ENCODE measurements at regions not wholly inside any gene's neighbourhood (a gene's known extent, or its start where the extent isn't known, plus 50 kb on each side); places are given as distances from the start of the nearest gene placed in this dataset.
"Not testable (repeated sequence)": the region's sequence is repeated elsewhere in the genome, so short reads cannot be mapped to it uniquely, and the experiment has no call there.

DNA sequence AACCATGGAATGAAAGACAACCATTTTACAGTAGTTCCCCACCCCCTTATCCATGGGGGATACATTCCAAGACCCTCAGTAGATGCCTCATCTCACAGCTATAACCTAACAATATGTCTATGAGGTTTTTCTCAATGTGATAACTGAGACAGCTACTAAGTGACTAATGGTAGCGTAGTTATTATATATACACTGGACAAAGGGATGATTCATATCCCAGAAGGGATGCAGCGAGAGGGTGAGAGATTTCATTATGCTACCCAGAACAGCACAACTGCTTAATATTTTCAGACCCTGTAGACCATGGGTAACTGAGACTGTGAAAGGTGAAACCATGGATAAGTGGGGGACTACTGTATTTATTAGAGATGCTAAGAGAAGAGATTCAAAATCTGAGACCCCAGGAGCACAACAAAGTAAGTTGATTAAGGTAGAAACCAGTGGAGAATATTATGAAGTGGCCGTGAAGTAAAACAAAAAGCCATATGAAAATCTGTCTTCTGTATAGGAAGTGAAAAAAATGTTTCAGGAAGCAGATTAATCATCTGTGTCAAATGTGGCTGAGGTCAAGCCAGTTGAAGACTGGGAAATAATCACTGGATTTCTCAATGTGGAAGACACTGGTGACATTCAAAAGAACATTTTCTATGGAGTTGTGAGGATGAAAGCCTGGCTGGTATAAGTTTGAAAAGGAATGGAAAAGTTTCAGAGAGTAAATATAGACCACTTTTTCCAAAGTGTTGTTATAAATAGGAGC lies 77.2 kb downstream of the RPL10L start:
- H3K27ac Mint-ChIP-seq (ENCODE audit: low read depth, unreplicated experiment): no peak overlapping the region

DNA sequence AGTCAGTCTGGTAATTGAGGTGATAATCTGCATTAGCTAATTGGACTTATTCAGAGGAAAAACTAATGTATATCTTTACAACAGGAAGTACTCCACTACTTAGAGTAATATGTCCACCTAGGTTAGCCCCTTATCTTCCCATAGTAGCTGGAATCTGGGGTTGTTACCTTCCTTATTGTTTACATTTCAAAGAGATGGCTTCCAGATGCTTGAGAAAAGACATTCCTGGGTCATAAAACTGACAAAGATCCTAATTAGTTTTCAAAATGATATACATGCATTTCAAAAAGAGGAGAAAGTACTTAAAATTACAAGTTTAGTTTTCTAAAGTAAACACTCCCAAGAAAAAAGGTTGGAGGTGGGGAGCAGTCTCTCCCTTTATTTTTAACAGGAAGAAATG lies 78.1 kb downstream of the RPL10L start:
- peaks cover 77% of the 10 kb centered on the region for H3K27me3 Mint-ChIP-seq (ENCODE audit: insufficient read depth, unreplicated experiment)
- no peaks in the 10 kb centered on the region for H3K4me1 Mint-ChIP-seq (ENCODE audit: insufficient read depth, unreplicated experiment)
- POLR2A ChIA-PET: no interaction called here
- TF ChIP-seq, protein P1, sequence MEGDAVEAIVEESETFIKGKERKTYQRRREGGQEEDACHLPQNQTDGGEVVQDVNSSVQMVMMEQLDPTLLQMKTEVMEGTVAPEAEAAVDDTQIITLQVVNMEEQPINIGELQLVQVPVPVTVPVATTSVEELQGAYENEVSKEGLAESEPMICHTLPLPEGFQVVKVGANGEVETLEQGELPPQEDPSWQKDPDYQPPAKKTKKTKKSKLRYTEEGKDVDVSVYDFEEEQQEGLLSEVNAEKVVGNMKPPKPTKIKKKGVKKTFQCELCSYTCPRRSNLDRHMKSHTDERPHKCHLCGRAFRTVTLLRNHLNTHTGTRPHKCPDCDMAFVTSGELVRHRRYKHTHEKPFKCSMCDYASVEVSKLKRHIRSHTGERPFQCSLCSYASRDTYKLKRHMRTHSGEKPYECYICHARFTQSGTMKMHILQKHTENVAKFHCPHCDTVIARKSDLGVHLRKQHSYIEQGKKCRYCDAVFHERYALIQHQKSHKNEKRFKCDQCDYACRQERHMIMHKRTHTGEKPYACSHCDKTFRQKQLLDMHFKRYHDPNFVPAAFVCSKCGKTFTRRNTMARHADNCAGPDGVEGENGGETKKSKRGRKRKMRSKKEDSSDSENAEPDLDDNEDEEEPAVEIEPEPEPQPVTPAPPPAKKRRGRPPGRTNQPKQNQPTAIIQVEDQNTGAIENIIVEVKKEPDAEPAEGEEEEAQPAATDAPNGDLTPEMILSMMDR (IDR thresholded peaks at IDR 0.05; ENCODE audit: unreplicated experiment): no peak
- no peak for DNase-seq (ENCODE audit: unreplicated experiment)
- intact Hi-C loops (cut with micrococcal nuclease): no loop called here
- CTCF ChIA-PET: interaction anchor here (0.5 to 0.6 kb wide), 2 partner anchors 540 to 1253 kb away, joined by 3 to 6 read pairs; no protein-coding TSS in a partner anchor
- no peaks in the 10 kb centered on the region for H3K36me3 Mint-ChIP-seq (ENCODE audit: insufficient read depth, unreplicated experiment)
- BruUV-seq (replicated peaks): no TSS peak
- no peak overlapping the region for H3K27ac Mint-ChIP-seq (ENCODE audit: low read depth, unreplicated experiment)
- H3K9me3 Mint-ChIP-seq (ENCODE audit: unreplicated experiment): no peaks in the 10 kb centered on the region
- H3K4me3 Mint-ChIP-seq (ENCODE audit: unreplicated experiment): no peak overlapping the region

More for the DNA sequence above, 77.2 kb downstream of the RPL10L start:
- no peaks in the 10 kb centered on the region for H3K9me3 Mint-ChIP-seq (ENCODE audit: unreplicated experiment)
- ChIA-PET CTCF (no interaction called here), POLR2A (no interaction called here)
- TF ChIP-seq, protein P1 (IDR thresholded peaks at IDR 0.05; ENCODE audit: unreplicated experiment): no peak
- H3K4me3 Mint-ChIP-seq (ENCODE audit: unreplicated experiment): no peak overlapping the region
- peaks cover 77% of the 10 kb centered on the region for H3K27me3 Mint-ChIP-seq (ENCODE audit: insufficient read depth, unreplicated experiment)
- no peaks in the 10 kb centered on the region for H3K36me3 Mint-ChIP-seq (ENCODE audit: insufficient read depth, unreplicated experiment)
- peak; percentile 17 for DNase-seq (ENCODE audit: unreplicated experiment)
- intact Hi-C loops (cut with micrococcal nuclease): no loop called here
- BruUV-seq (replicated peaks): no TSS peak
- no peaks in the 10 kb centered on the region for H3K4me1 Mint-ChIP-seq (ENCODE audit: insufficient read depth, unreplicated experiment)

DNA sequence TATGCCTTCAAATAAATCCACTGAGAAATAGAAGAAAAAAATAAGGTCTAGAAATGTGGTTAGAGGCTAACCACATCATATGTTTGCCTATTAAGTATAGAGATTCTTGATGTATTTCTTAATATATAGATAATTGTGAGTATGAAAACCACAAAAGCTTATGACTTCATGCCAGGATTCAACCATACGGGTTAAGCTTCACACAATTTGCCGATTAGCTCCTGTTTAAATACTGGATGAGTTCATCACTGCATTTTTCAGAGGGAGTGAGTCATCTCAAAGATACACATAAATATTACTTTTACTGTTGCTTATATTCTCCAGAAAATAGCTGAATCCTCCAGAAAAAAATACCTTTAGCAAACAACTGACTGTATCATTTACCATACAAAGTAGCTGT lies 79.6 kb downstream of the RPL10L start:
- BruUV-seq (replicated peaks): no TSS peak
- DNase-seq (ENCODE audit: unreplicated experiment): peak; percentile 27
- TF ChIP-seq, protein P1 (IDR thresholded peaks at IDR 0.05; ENCODE audit: unreplicated experiment): no peak
- Mint-ChIP-seq H3K36me3 (ENCODE audit: insufficient read depth, unreplicated experiment) (no peaks in the 10 kb centered on the region), H3K27me3 (ENCODE audit: insufficient read depth, unreplicated experiment) (peaks cover 76% of the 10 kb centered on the region), H3K9me3 (ENCODE audit: unreplicated experiment) (no peaks in the 10 kb centered on the region), H3K4me3 (ENCODE audit: unreplicated experiment) (no peak overlapping the region), H3K4me1 (ENCODE audit: insufficient read depth, unreplicated experiment) (no peaks in the 10 kb centered on the region), H3K27ac (ENCODE audit: low read depth, unreplicated experiment) (no peak overlapping the region)
- intact Hi-C loops (cut with micrococcal nuclease): no loop called here
- CTCF ChIA-PET: no interaction called here
- POLR2A ChIA-PET: no interaction called here

DNA sequence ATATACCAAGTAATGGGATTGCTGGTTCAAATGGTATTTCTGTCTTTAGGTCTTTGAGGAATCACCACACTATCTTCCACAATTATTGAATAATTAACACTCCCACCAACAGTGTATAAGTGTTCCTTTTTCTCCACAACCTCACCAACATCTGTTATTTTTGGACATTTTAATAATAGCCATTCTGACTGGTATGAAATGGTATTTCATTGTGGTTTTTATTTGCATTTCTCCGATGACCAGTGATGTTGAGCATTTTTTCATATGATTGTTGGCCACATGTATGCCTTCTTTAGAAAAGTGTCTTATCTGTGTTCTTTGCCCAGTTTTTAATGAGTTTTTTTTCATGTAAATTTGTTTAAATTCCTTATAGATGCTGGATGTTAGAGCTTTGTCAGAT lies 83.4 kb downstream of the RPL10L start:
- H3K36me3 Mint-ChIP-seq (ENCODE audit: insufficient read depth, unreplicated experiment); H3K27ac Mint-ChIP-seq (ENCODE audit: low read depth, unreplicated experiment); POLR2A ChIA-PET; intact Hi-C loops (cut with micrococcal nuclease); H3K4me3 Mint-ChIP-seq (ENCODE audit: unreplicated experiment); H3K4me1 Mint-ChIP-seq (ENCODE audit: insufficient read depth, unreplicated experiment); CTCF ChIA-PET; BruUV-seq (replicated peaks); H3K9me3 Mint-ChIP-seq (ENCODE audit: unreplicated experiment); DNase-seq (ENCODE audit: unreplicated experiment): not testable (repeated sequence)
- peaks cover 47% of the 10 kb centered on the region for H3K27me3 Mint-ChIP-seq (ENCODE audit: insufficient read depth, unreplicated experiment)

All from MCF 10A (cell line).